T-helper 2 cell (primary cell): ENCODE measurements at regions not wholly inside any gene's neighbourhood (a gene's known extent, or its start where the extent isn't known, plus 50 kb on each side); places are given as distances from the start of the nearest gene placed in this dataset.

Experiments
- DNase-seq, 5 experiments: peaks; one replicate each; pipeline versions ENCODE4 v3.0.0 to v3.0.0-alpha.2; 2012 to 2022

- DNase-seq, result no peak
These were observed 200.9 kb upstream of the JARID2 start for GRCh38 chr6:15044948-15045347.

- no peak for DNase-seq
These were observed 199.1 kb upstream of the JARID2 start for GRCh38 chr6:15046751-15047150.

GRCh38 chr6:15048367-15048766 is 197.5 kb upstream of the JARID2 start:
- no peak for DNase-seq

- peak in 1 of 5 experiments; percentile 34 for DNase-seq
These were observed 187.4 kb upstream of the JARID2 start for GRCh38 chr6:15058200-15059061.

GRCh38 chr6:15061180-15061641 is 184.7 kb upstream of the JARID2 start:
- no peak for DNase-seq

GRCh38 chr6:15061908-15062515 is 183.9 kb upstream of the JARID2 start:
- no peak for DNase-seq

GRCh38 chr6:15062516-15063252 is 183.2 kb upstream of the JARID2 start:
- no peak for DNase-seq

- DNase-seq, result no peak
These were observed 182.5 kb upstream of the JARID2 start for GRCh38 chr6:15063253-15063853.

- DNase-seq, result no peak
These were observed 180.4 kb upstream of the JARID2 start for GRCh38 chr6:15065261-15065989.

GRCh38 chr6:15066089-15066758 is 179.6 kb upstream of the JARID2 start:
- DNase-seq, result no peak

GRCh38 chr6:15073344-15073789 is 172.5 kb upstream of the JARID2 start:
- peak in 1 of 5 experiments; percentile 63 for DNase-seq

- DNase-seq, result no peak
These were observed 171.9 kb upstream of the JARID2 start for GRCh38 chr6:15073883-15074465.

- no peak for DNase-seq
These were observed 171.1 kb upstream of the JARID2 start for GRCh38 chr6:15074806-15075205.

GRCh38 chr6:15076565-15076964 is 169.3 kb upstream of the JARID2 start:
- no peak for DNase-seq

GRCh38 chr6:15077006-15077405 is 168.9 kb upstream of the JARID2 start:
- DNase-seq, result peak in 1 of 5 experiments; percentile 7

GRCh38 chr6:15077961-15078360 is 167.9 kb upstream of the JARID2 start:
- no peak for DNase-seq

GRCh38 chr6:15079288-15079817 is 166.5 kb upstream of the JARID2 start:
- DNase-seq, result no peak

- DNase-seq, result no peak
These were observed 165.0 kb upstream of the JARID2 start for GRCh38 chr6:15080895-15081294.

GRCh38 chr6:15081447-15081846 is 164.4 kb upstream of the JARID2 start:
- no peak for DNase-seq

GRCh38 chr6:15082708-15083107 is 163.2 kb upstream of the JARID2 start:
- DNase-seq, result no peak
